Forelimb muscle (tissue), 1 donor: ENCODE measurements at regions not wholly inside any gene's neighbourhood (a gene's known extent, or its start where the extent isn't known, plus 50 kb on each side); places are given as distances from the start of the nearest gene placed in this dataset.
"Not testable (repeated sequence)": the region's sequence is repeated elsewhere in the genome, so short reads cannot be mapped to it uniquely, and the experiment has no call there.

Experiments used
- DNase-seq: peaks from one replicate; pipeline ENCODE4 v3.0.0-alpha.2; 2013; ENCODE audit warnings: low read depth

DNA sequence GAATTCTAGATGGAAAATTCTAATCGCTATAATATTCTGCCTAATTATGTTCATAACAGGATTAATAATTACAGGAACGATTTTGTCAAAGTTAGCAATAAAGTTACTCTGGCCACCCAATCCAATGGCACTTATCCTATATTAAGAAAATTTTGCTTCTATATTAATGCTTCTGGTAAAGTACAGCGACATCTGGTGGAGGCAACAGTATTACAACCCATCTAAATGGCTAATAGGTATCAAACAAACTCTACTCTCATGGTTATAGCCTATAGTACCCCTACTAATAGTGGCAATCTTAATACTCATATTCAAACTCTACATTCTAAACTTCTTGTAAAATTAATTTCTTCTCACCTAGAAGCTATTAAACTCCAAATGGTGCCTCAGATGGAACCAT is 1084.7 kb upstream of the LRRTM1 start:
- DNase-seq = no peak

DNA sequence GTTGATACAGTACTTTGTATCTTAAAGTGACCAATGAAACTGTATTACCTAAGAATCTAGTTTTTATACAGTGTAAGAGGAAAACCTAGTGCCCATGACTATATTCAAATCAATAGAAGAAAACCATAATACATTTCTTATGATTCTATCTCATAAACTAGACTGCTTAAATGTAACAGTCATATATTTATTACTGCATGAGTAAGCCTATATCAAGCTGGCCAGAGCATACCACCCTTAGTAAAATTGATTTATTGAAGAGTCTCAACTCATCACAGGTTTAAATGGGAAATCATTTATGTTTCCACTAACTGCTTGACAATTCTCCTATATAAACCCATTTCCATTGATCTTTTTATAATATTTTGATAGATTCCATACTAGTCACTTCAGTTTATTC is 1059.2 kb upstream of the LRRTM1 start:
- DNase-seq = no peak

DNA sequence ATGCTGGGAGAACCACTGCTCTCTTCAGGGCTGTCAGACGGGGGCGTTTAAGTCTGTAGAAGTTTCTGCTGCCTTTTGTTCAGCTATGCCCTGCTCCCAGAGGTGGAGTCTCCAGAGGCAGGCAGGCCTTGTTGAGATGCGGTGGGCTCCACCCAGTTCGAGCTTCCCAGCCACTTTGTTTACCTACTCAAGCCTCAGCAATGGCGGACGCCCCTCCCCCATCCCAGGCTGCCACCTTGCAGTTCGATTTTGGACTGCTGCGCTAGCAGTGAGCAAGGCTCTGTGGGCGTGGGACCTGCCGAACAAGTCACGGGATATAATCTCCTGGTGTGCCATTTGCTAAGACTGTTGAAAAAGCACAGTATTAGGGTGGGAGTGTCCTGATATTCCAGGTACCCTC is 1057.9 kb upstream of the LRRTM1 start:
- DNase-seq = not testable (repeated sequence)

DNA sequence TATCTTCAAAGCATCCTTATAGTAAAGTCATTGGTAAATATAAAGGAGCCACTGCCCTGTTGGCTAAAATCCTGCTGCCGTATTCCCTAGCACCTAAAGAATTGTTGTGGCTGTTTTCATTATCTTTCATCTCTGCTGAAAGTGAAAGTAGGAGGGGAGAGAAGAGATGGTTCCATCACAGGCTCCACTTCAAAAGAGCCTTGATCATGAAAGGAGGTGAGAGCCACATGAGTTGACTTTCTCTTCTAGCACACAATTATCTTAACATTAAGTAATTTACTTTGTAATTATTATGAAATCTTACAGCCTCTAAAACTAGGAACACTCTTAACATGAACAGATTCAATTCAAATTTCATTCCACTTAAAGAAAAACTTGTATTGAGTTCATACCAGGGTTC is 1050.9 kb upstream of the LRRTM1 start:
- no peak for DNase-seq

DNA sequence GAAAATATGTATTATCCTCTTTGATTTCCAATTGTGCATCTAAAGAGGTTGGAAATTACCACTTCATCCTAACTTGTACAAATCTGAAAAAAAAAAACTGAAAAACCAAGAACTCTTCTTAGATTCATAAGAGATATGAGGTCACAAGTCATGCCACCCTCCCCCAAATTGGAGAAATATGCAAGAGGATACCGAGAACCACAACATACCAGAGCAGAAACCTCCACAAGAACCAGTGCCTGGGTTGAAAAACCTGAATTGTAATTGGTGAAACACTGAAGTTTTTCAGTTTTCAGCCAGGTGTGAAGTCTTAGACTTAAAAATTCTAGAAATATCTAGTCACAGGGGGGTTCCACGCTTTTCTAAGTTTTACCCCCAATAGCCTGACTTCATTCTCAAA is 1029.5 kb upstream of the LRRTM1 start:
- DNase-seq = no peak

DNA sequence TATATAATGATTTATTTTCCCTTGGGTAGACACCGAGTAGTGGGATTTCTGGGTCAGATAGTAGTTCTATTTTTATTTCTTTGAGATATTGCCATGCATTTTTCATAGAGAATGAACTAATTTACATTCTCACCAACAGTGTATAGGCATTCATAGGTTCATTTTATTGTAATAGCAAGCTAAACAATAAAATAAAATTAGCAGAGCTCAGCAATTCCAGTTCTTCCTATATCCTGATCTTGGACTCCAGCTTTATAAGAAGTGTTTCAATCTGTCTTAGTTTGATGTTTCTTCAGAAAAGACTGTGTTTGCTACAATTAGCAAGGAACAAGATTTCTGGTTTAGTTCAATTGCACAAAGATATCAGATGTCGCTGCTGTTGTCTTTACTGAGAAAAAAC is 1024.4 kb upstream of the LRRTM1 start:
- no peak for DNase-seq

DNA sequence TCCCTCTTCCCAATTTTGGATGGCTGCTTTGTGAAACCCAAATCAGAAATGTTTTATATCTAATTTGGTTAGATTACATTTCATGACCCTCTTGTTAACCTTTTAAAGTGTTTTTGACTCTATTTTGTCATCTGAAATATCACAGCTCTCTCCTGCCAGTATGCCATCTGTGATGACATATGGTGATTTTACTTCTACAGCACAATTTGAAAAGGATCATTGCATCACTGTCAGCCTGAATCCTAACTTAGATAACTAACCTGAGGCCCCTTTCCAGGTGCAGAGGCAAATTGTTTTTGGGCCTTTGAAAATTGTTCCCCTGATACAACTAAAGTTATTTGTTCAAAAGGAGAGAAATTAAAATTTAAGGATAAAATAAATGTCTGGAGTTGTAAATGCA is 1023.4 kb upstream of the LRRTM1 start:
- DNase-seq = no peak

DNA sequence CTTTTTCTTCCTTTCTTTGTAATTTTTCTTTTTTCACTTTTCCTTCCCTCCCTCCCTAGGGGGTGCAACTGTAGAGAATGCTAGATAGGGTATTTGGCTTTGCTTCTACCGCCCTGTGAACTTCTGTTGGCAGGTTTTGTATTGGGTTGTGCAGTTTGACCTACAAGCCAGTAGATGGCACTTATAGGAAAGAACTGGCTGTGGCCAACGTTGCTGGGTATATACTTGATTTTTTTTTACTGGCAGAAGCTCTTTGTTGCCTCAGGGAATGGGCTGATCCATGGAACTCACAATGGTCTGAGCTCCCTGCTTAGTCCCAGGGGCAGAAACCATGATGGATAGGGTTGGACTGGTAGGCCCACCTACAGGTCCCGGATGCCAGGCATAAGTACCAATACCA is 1019.5 kb upstream of the LRRTM1 start:
- DNase-seq = no peak

DNA sequence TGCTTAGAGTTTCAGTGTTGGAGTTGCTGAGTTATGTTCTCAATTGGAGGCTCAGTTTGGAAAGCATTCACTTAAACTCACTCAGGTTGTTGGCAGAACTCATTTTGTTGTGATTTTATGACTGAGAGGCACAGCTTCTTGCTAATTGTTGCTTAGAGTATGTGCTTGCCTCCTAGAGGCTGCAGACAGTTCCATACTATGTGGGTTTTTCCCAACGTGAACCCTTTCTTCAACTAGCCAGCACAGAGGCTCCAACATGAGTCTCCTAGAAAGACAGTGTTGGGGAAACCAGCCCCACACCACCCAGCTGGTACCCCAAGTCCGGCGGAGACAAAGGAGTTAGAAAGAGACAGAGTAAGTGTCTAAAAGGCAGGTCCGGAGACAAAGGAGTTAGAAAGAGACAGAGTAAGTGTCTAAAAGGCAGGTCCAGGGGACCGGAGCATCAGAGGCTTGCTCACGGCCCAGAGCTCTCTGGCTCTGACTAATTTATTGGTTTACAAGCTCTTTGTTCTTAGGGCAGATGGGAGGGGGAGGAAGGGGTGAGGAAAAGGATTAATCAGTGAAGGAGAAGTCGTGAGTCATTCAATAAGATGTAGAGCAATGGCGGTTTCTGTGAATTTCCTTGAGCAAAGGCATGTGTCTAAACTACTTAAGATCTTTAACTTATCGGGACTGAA is 999.7 kb upstream of the LRRTM1 start:
- DNase-seq = no peak

DNA sequence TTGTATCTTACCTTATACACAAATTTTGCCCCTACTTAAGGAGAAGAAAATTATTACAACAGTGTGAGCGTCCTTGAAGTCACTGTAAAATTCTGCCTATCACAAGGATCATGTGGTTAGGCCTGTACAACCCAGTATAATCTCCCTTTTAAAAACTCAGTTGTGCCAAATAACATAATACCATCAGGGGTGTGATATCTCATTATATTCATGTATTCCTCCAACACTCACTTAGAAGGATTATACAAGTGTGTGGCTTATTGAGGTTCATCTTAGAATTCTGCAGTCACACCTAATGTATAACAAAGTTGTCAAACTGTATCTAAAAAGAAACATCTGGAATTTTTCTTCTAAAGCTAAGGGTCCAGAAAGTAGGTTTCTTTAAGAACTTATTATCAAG is 998.8 kb upstream of the LRRTM1 start:
- no peak for DNase-seq

DNA sequence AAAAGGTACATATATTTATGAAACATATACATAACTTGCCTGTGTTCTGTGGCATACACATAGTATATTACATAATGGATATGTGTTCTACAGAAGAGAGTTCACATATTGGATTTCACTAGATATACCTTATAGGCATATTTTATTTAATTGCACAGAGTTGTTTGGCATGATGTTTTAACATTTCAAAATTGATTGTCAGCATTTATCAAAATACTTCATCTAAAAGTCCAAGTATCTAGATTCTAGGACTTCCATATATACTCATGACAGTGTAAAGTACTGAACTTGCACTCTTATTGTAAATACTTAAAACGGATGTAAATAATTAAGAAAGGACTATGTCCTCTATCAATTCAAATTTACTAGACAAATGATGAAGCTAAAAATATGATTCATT is 995.3 kb upstream of the LRRTM1 start:
- DNase-seq = no peak

DNA sequence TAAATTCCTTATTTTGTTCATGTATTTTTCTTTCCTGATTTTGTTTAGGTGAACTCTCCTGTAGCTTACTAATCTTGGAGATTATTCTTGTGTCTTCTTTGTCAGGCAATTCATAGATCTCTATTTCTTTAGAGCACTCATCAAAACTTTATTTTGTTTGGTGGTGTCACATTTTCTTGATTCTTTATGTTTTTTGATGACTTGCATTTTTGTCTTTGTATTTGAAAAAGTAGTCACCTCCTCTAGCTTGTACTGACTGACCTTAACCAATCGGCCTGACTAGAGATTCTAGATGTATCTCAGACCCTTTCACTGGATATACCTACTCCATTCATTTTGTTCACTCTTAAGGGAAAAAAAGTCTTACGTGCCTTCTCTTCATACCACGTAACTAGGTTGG is 986.3 kb upstream of the LRRTM1 start:
- no peak for DNase-seq

DNA sequence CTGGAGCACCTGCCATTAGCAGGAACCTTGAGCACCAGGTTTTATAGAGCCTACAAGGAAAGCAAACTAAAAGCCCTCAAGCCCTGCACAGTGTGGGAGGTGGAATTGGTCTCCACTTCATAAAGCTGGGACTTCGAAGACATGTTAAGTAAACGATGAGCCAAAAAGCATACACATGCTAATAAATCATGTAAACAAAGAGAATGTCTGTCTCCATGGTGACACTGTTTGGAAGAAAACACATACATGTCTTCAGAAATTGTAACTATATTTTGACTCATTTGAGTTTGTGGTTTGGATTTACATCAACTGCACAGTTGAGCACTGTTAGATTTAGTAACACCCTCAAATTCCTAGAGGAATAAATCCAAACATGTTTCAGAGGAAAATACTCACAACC is 978.5 kb upstream of the LRRTM1 start:
- no peak for DNase-seq

DNA sequence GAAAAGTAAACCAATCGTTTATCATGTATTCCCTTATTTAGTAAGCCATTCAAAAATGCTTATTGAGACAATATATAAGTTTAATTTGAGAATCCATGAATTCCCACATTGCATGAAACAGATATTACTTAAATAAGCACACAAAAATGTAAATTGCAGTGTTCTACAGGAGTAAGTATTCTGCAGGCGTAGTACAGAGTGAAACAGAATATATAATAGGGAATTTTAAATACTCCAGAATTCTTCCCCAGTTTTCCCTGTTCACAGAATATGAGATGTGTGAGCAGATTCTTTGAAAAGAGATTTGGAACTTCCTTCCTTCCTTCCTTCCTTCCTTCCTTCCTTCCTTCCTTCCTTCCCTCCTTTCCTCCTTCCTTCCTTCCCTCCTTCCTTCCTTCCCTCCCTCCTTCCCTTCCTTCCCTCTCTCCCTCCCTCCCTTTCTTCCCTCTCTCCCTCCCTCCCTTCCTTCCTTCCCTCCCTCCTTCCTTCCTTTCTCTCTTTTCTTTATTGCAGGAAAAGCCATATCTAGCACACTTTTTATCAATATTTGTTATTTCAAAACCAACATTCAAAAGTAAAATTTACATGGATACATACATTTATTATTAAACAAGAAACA is 977.7 kb upstream of the LRRTM1 start:
- DNase-seq = no peak

DNA sequence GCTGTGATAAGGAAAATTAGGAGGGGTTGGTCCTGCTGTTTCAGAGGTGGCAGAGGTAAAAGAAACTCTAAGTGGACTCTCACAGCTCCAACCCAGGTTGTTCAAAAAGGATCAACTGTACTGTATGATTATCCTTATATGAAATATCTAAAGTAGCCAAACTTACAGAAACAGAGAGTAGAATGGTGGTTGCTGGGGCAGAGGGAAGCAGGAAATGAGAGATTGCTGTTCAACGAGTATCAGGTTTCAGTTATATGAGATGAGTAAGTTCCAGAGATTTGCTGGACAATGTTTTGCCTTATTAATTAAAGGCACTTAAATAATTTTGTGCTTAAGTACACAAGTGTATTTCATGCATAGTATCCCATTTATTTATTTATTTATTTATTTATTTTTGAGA is 972.0 kb upstream of the LRRTM1 start:
- no peak for DNase-seq

DNA sequence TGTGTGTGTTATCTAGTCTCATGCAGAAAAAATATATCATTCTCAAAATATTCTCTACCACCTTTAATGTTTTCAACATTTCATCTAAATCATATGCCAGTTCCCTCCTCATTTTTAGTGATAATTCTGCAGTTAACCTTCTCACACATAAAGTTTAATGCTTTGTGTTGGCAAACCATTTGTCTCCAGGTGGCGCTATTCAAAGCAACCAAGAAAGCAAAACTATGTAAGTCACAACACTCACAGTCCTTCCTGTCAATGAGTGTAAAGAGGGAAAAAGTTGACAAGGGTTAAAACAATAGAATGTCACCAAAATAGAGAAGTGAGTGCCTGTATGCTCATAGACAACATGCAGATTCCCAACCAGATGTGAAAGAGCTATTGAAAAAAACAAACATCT is 961.6 kb upstream of the LRRTM1 start:
- no peak for DNase-seq

DNA sequence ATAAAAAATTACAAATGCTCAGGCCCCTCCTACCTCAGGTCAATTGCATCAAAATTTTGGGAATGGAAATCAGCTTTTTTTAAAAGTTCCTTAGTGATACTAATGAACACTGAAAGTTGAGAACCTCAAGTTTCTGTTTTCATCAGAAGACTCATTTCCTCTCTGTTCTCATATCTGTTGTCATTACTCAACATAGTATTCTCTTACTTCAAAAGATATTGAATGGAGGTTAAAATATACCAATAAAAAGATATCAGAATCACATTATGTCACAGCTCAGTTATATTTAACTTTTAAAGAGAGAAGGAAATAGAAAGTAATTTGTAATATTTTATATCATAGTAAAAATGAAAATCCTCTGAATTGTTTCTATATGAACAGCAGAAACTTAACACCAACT is 959.4 kb upstream of the LRRTM1 start:
- DNase-seq = no peak

DNA sequence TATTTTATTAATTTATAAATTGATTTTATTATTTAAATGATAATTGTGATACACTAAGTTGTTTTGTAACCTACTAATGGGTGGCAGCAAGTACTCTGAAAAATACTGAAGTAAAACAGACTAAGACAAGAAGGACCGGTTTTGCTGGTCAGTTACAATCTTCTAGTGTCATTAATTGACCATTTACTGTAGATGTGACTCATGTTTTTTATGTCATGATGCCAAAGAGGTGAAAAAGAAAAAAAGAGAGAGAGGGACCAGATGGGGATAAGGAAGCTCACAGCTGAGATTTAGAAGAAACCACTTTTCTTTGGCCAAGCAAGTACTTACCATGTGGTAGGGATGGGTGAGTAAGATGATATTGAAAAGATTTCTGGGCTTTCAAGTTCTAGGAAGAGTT is 955.8 kb upstream of the LRRTM1 start:
- no peak for DNase-seq

DNA sequence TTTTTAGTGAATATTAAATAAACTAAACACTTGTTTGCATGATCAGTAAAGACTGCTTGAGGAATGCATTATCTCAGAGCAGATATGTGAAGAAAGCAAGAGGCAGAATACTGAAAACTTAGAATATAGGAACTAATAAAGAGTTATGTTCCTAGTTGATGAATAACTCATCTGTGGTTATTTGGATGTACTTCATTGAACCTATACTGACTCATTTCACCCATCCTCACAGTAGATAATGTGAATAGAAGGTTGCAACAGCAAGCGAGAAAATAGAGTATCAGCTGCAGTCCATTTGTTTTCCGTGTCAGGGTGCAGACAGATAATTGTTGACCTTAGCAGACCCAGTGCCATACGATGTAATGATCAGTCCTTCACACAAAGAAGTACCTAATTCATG is 945.7 kb upstream of the LRRTM1 start:
- no peak for DNase-seq

DNA sequence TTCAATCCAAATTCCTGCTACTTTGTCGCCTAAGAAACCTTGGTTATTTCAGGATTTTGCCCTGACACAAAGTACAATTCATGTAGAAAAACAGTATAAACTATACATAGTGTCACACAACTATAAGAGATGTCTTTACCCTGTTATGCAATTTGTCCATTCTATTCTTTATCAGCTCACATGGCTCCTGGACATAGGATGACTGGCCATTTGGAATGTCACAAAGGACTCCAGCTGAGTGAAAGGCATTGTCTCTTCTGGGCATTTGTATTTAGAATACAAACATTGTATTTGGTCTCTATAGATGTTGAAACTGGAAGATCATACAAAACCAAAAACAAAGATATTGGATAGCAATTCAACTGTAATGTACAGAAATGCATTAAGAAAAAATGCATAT is 944.6 kb upstream of the LRRTM1 start:
- no peak for DNase-seq

DNA sequence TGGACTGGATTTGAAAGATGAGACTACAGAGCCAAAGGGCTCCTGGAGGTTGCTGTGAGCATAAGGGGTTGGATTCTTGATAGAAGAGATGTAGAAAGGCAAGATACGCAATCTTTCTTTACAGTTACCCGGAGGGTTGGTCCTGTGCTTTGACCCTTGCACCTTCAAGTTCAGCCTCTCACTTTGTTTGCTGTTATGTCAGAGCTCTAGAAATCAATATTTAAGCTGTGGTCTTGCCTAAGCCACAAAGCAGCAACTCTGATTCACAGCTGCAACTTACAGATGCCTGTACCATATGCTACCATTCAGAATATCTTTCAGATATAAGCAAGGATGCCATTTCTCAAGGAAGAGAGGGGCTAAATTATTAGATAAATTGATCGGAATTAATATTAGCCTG is 943.1 kb upstream of the LRRTM1 start:
- DNase-seq = no peak

DNA sequence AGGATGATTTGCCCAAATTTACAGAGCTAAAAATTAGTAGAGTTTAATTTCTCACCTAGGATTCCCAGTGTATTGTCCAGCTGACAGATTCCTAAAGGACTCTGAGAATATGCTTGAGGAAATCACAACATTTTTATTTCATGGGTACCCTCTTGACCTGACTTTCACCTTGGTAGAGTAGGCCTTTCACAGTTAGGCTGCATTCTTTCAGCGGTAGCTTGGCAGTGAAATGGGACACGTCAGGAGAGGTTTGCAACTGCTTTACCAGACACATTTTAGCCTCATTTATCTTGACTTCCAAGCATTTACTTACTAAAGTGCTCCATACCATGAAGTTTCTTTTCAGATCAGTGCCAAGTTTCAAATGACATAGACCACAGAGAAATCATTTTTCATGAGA is 937.9 kb upstream of the LRRTM1 start:
- DNase-seq = no peak

DNA sequence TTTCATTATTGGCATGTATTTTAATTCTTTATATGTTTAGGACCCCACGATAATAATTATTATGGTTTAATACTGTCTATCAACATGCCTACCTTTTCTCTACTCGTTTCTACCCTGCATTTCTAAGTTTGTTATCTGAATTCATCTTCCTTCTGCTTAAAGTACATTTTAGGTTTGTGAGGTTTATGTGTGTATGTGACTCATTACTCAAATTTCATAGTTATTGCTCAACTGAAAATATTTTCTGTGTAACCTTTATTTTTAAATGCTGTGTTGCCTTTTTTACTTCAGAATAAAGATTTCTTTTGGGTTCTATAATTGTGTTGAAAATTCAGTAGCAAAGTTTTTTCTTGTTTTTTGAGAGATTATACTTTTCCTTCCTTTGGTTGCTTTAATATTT is 933.9 kb upstream of the LRRTM1 start:
- DNase-seq = no peak

DNA sequence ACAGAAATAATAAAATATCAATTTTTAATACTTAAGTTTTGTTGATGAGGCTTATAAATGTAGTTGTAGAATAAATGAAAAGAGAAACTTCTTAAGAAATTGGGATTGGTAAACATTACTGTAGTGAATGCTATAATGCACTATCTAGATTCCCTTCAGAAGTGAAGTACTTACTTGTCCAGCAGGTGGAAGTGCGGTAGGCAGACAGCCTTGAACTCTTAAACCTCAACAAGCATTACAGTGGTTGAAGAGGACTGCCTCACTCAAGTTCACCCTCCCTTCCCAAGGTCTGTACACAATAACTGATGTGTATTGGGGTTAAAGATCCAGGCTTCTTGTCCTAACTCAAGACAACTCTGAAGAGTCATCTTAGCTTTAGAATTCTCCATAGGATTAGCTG is 931.0 kb upstream of the LRRTM1 start:
- DNase-seq = no peak
